Breast epithelium (tissue), 4 donors: ENCODE measurements at regions not wholly inside any gene's neighbourhood (a gene's known extent, or its start where the extent isn't known, plus 50 kb on each side); places are given as distances from the start of the nearest gene placed in this dataset.

ENCODE experiments used
- DNase-seq, 2 donors: peaks; one replicate each; pipeline ENCODE4 v3.0.0-alpha.2; 2019; ENCODE audit warnings: low spot score in 2 of 2
- H3K27ac ChIP-seq, 2 donors: fragments of 200-600 bp; sonication (generic) in 1 of 2; one replicate each; pipeline ENCODE4 v1.5.1; 2016 to 2019; ENCODE audit warnings: mild to moderate bottlenecking in 1 of 2
- H3K27me3 ChIP-seq, 2 donors: fragments of 200-600 bp; sonication (generic) in 1 of 2; one replicate each; pipeline versions ENCODE4 v1.5.1 to v1.6.0; 2017 to 2019; ENCODE audit warnings: control low read depth in 1 of 2, mild to moderate bottlenecking in 1 of 2
- H3K36me3 ChIP-seq: fragments of 200-600 bp; one replicate; pipeline ENCODE4 v1.5.1; 2019
- H3K4me1 ChIP-seq, 2 donors: fragments of 200-600 bp; sonication (generic); one replicate each; pipeline ENCODE4 v1.5.1; 2016 to 2019; ENCODE audit warnings: control low read depth in 1 of 2
- H3K4me3 ChIP-seq, 3 donors: fragments of 200-600 bp; sonication (generic); 1 replicate in 2 of 3; 2 replicates in 1 of 3; pipeline ENCODE4 v1.5.1; 2016 to 2019; ENCODE audit warnings: mild to moderate bottlenecking in 3 of 3, moderate library complexity in 2 of 3
- H3K9me3 ChIP-seq, 2 donors: fragments of 200-600 bp; sonication (generic) in 1 of 2; one replicate each; pipeline ENCODE4 v1.5.1; 2016 to 2019; ENCODE audit warnings: control low read depth in 1 of 2
- POLR2A ChIP-seq: fragments of 450-650 bp; IDR thresholded peaks from one replicate; pipeline ENCODE4 v1.6.1; 2016; ENCODE audit warnings: antibody characterized with exemption, mild to moderate bottlenecking, moderate library complexity
- POLR2AphosphoS5 ChIP-seq, 3 donors: sonication (generic); formaldehyde crosslinking; IDR thresholded peaks; one replicate each; pipeline ENCODE4 v1.6.1; 2017; ENCODE audit warnings: antibody characterized with exemption in 3 of 3
- intact Hi-C: fragments of 100-400 bp; cut with DNase I; formaldehyde crosslinking; loops from one replicate; pipeline ENCODE4 v1.15.1; 2023; ENCODE audit warnings: low total_unique reads
- TF ChIP-seq, protein P1 (sequence below), 3 donors: fragments of 450-650 bp; IDR thresholded peaks; one replicate each; pipeline ENCODE4 v1.5.1; 2016 to 2017; ENCODE audit warnings: antibody characterized with exemption in 3 of 3, mild to moderate bottlenecking in 3 of 3, moderate library complexity in 3 of 3

DNA sequence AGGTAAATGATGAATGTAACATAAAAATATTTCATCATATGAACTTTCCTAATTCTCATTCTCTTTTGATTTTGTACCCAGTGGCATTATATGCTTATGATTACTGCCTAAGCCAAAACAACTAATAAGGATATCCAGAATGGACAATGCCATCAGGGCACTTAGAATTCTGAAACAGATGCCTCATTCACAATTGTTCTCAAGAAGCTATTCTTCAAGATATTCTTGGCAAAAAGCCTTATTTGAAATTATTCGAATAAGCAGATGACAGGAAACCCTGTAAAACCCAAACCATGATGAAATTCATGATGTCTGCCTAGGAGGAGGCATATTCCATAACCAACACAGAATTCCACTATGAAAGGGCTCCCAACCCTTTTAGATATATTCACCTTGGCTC is 353.2 kb upstream of the TRIB2 start:
- Histone ChIP-seq H3K36me3 (no peaks in the 10 kb centered on the region), H3K9me3 (no peaks in the 10 kb centered on the region), H3K4me3 (no peak overlapping the region), H3K27me3 (no peaks in the 10 kb centered on the region), H3K27ac (peak overlapping the region in 1 of 2 donors; percentile 46), H3K4me1 (no peaks in the 10 kb centered on the region)
- no peak for DNase-seq
- TF ChIP-seq POLR2A (no peak), POLR2AphosphoS5 (IDR thresholded peaks at IDR 0.05) (no peak)
- TF ChIP-seq, protein P1, sequence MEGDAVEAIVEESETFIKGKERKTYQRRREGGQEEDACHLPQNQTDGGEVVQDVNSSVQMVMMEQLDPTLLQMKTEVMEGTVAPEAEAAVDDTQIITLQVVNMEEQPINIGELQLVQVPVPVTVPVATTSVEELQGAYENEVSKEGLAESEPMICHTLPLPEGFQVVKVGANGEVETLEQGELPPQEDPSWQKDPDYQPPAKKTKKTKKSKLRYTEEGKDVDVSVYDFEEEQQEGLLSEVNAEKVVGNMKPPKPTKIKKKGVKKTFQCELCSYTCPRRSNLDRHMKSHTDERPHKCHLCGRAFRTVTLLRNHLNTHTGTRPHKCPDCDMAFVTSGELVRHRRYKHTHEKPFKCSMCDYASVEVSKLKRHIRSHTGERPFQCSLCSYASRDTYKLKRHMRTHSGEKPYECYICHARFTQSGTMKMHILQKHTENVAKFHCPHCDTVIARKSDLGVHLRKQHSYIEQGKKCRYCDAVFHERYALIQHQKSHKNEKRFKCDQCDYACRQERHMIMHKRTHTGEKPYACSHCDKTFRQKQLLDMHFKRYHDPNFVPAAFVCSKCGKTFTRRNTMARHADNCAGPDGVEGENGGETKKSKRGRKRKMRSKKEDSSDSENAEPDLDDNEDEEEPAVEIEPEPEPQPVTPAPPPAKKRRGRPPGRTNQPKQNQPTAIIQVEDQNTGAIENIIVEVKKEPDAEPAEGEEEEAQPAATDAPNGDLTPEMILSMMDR (IDR thresholded peaks at IDR 0.05), result no peak
- intact Hi-C loops, result no loop called here

DNA sequence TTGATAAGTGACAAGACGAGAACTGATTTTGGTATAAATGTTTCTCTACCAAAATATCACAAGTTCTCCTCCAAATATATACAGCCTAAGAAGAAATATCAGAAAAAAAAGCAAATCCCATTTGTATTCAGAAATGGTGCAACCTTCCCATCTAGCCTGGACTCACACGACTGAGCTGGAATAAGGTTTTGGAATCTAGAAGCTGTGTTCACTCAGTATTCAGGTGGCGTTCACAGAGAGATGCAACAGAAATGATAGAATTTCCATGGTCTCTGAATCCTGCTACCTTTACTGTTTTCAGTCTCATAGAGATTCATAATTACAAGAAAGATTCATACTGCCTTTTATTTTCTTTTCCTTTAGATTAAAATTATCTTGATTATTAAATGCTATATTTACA is 347.2 kb upstream of the TRIB2 start:
- intact Hi-C loops, result no loop called here

DNA sequence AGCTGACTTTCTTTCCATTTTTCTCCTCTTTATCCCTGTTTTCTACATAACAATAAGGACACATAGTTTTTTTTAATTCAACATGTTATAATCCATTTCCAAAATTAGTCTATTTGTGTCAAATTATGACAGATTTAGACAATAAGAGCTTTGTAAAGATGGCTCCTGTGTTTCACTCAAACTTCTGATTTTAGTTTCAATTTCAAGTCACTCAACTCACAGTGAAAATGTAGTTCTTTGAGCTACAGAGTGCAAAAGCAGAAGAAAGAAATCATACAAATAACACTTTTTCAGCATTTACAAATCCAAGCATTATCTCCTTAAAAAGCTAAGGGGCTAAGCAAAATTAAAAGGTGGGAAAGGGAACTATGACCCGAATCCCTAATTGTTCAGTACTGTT is 340.7 kb upstream of the TRIB2 start:
- Histone ChIP-seq H3K27me3 (no peaks in the 10 kb centered on the region), H3K36me3 (no peaks in the 10 kb centered on the region), H3K9me3 (no peaks in the 10 kb centered on the region), H3K27ac (no peak overlapping the region), H3K4me3 (no peak overlapping the region), H3K4me1 (no peaks in the 10 kb centered on the region)
- intact Hi-C loops, result no loop called here
- TF ChIP-seq POLR2A, result no peak
- DNase-seq, result no peak

More for the DNA sequence above, 347.2 kb upstream of the TRIB2 start:
- no peaks in the 10 kb centered on the region for H3K27me3 ChIP-seq
- TF ChIP-seq POLR2A, result no peak
- no peak for TF ChIP-seq POLR2AphosphoS5 (IDR thresholded peaks at IDR 0.05)
- TF ChIP-seq, protein P1 (IDR thresholded peaks at IDR 0.05), result no peak
- no peak overlapping the region for H3K27ac ChIP-seq
- H3K4me3 ChIP-seq, result no peak overlapping the region
- no peaks in the 10 kb centered on the region for H3K36me3 ChIP-seq
- no peaks in the 10 kb centered on the region for H3K9me3 ChIP-seq
- DNase-seq, result no peak
- no peaks in the 10 kb centered on the region for H3K4me1 ChIP-seq

DNA sequence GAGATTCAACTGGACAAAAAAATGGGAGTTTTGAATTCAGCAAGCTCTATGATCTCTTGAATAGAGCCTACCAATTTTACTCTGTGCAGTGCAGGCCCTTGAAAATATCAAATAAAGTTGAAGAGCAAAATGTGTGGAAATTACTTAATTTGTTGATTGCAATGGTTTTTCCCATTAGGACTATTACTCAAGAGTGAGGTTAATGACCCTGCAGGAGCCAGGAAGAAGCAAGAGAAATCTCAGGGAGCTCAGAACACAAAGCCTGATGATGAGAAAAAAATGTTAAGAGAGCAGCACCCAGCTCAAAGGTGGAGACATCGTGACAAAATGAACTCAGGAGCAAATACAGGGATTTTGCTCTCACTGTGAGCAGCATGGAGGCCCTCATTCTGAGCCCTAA is 337.6 kb upstream of the TRIB2 start:
- no peak for DNase-seq
- H3K36me3 ChIP-seq, result no peaks in the 10 kb centered on the region
- no peaks in the 10 kb centered on the region for H3K27me3 ChIP-seq
- intact Hi-C loops, result no loop called here
- H3K4me3 ChIP-seq, result no peak overlapping the region
- H3K4me1 ChIP-seq, result no peaks in the 10 kb centered on the region
- TF ChIP-seq, protein P1 (IDR thresholded peaks at IDR 0.05), result no peak
- TF ChIP-seq POLR2A (no peak), POLR2AphosphoS5 (IDR thresholded peaks at IDR 0.05) (no peak)
- H3K27ac ChIP-seq, result no peak overlapping the region
- H3K9me3 ChIP-seq, result no peaks in the 10 kb centered on the region

DNA sequence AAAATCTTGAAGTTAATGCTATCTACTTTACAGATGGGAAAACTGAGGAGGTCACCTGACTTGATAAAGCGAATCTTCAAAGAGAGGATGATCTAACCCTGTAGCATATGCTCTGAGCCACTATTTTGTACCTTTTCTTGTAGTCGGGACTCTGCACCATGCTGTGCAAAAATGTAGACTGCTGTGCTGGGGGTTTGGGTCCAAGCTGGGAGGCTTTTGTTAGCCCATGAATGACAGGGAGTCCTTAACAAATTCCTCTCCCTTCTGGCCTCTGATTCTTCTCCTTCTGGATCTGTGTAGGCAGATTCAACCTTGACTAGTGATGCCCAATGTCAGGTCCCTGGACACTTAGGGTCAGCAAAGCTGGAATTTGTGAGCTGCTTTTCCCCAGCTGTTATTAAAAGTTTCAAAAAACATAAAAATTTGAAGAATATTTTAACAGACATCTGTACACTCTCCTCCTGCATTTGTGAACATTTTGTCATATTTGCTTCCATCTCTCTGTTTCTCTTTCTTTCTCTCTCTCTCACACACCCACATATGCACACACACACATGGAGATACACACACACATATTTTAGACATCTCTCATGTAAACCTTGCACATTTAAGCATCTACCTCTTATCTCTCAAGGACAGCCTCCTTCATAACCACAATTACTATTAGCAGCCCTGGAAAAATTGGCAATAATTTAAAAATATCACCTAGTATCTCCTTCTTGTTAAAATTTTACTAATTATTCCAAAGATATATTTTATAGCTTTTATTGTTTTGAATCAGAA is 335.0 kb upstream of the TRIB2 start:
- DNase-seq, result no peak
- no peaks in the 10 kb centered on the region for H3K9me3 ChIP-seq
- intact Hi-C loops, result no loop called here
- H3K4me3 ChIP-seq, result no peak overlapping the region
- no peaks in the 10 kb centered on the region for H3K4me1 ChIP-seq
- H3K36me3 ChIP-seq, result no peaks in the 10 kb centered on the region
- no peak for TF ChIP-seq POLR2AphosphoS5 (IDR thresholded peaks at IDR 0.05)
- no peak overlapping the region for H3K27ac ChIP-seq
- H3K27me3 ChIP-seq, result no peaks in the 10 kb centered on the region

DNA sequence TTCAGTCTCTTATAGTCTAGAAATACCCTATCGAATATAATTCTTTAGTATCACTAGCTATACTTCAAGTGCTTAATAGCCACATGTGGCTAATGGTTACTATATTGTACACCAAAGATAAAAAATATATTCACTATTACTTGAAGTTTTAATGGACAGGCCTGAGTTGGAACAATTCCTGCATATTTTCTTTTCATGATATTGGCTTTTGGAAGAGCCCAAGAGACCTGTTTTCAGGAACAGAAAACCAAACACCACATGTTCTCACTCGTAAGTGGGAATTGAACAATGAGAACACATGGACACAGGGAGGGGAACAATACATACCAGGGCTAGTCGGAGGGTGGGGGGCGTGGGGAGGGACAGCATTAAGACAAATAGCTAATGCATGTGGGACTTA is 334.4 kb upstream of the TRIB2 start:
- H3K36me3 ChIP-seq, result no peaks in the 10 kb centered on the region
- intact Hi-C loops, result no loop called here
- no peaks in the 10 kb centered on the region for H3K27me3 ChIP-seq

More for the DNA sequence above, 334.4 kb upstream of the TRIB2 start:
- no peak for DNase-seq
- Histone ChIP-seq H3K4me1 (no peaks in the 10 kb centered on the region), H3K9me3 (no peaks in the 10 kb centered on the region), H3K27ac (no peak overlapping the region), H3K4me3 (no peak overlapping the region)
- TF ChIP-seq POLR2AphosphoS5 (IDR thresholded peaks at IDR 0.05), result no peak
- no peak for TF ChIP-seq POLR2A
- TF ChIP-seq, protein P1 (IDR thresholded peaks at IDR 0.05), result no peak
